GM21825 (cell line): ENCODE measurements at regions not wholly inside any gene's neighbourhood (a gene's known extent, or its start where the extent isn't known, plus 50 kb on each side); places are given as distances from the start of the nearest gene placed in this dataset.

Experiments
- ATAC-seq: cut with Tn5 transposase; IDR thresholded peaks from one replicate; pipeline ENCODE4 v1.9.1; 2021; ENCODE audit warnings: mild to moderate bottlenecking, moderate library complexity; ENCODE audit not compliant: unreplicated experiment

DNA sequence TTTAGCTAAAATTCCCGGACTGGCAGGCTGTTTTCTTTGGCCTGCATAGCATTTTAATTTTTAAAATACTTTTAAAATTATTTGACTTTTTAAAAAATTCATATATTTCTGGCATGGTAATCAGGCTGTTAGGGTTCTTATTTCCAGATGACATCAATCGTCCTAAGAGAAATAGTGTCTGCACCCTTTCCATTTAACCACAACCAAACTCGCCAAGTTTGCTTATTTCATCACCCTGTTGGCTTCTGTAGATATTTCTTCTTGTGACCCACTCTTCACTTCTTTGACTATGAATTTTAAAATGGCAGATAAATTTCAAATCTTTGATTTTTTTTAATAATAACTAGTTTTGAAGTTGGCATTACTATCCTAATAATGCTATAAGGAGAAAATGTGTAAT is 675.7 kb upstream of the FTMT start:
- no peak for ATAC-seq

- no peak for ATAC-seq
Measured at GRCh38 chr5:121182788-121183490, 668.7 kb upstream of the FTMT start.

- ATAC-seq = no peak
Measured at GRCh38 chr5:121188849-121189248, 662.8 kb upstream of the FTMT start.

DNA sequence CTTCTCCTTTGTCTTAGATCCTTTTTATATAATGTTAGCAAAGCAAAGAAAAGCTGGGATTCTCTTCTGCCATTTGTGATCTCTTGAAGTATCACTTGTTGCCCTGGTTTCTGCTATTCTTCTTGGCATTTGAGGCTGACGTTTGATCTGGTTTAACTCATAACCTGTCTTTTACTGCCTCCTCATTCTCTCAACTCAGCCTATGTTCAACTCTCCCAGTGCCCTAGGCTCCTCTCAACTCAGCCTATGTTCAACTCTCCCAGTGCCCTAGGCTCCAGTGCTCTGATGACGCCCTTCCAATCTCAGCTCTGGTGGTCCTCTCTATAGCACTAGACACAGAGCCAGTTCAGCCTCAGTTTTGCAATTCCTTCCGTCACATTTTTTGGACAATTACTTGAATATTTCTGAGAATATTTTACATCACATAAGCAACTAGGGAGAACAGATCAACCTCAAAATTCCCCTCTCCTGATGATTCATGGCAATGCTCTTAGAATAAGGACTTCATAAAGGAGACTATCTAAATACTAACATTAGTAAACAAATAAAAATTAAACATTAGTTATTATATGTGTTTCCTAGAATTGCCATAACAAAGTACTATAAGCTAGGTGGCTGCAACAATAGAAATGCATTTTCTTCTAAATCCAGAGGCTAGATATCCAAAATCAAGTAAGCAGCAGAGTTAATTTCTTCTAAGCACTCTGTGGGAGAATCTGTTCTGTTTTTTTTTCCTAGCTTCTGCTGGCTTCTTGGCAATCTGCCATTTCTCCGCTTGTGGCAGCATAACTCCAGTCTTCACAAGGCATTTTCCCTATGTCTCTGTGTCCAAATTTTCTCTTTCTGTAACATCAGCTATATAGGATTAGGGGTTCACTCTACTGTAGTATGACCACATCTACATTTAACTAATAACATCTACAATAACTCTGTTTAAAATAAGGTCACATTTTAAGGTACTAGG is 662.1 kb upstream of the FTMT start:
- no peak for ATAC-seq

- ATAC-seq = no peak
Measured at GRCh38 chr5:121199216-121199999, 652.3 kb upstream of the FTMT start.

DNA sequence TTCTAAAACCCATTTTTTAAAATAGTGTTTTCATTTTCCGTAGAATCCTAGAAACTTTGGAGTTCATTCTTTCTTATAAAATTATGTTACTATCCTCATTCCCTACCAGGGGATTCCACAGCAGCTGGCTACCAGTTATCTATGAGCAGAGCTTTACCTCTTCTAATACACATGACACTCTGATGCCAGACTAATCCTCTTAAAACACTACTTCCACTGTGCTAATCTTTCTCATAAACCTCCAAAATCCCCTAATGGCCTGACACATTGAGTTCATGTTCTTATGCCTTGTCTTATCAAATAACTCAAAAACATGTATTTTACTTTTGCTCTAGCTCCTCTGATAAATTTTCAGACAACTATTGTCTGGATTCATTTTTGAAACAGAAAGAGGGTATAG is 633.6 kb upstream of the FTMT start:
- no peak for ATAC-seq

DNA sequence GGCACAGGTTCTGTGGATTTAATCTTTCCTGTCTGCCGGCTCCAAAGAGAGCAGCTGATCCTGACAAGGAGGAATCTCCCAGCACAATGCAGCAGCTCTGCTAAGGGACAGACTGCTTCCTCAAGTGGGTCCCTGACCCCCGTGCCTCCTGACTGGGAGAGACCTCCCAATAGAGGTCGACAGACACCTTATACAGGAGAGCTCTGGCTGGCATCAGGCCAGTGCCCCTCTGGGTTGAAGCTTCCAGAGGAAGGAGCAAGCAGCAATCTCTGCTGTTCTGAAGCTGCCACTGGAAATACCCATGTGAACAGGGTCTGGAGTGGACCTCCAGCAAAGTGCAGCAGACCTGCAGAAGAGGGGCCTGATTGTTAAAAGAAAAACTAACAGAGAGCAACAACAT is 630.2 kb upstream of the FTMT start:
- no peak for ATAC-seq

DNA sequence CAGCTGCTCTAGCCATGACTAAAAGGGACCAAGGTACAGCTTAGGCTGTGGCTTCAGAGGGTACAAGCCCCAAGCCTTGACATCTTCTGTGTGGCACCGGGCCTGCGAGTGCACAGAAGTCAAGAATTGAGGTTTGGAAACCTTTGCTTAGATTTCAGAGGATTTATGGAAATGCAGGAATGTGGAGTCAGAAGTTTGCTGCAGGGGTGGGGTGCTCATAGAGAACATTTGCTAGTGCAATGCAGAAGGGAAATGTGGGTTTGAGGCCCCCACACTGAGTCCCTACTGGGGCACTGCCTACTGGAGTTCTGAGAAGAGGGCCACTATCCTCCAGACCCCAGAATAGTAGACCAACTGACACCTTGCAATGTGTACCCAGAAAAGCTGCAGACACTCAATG is 624.9 kb upstream of the FTMT start:
- no peak for ATAC-seq

- no peak for ATAC-seq
Measured at GRCh38 chr5:121239951-121240350, 611.7 kb upstream of the FTMT start.

- no peak for ATAC-seq
Measured at GRCh38 chr5:121246971-121247370, 604.7 kb upstream of the FTMT start.

- no peak for ATAC-seq
Measured at GRCh38 chr5:121251954-121252353, 599.7 kb upstream of the FTMT start.

DNA sequence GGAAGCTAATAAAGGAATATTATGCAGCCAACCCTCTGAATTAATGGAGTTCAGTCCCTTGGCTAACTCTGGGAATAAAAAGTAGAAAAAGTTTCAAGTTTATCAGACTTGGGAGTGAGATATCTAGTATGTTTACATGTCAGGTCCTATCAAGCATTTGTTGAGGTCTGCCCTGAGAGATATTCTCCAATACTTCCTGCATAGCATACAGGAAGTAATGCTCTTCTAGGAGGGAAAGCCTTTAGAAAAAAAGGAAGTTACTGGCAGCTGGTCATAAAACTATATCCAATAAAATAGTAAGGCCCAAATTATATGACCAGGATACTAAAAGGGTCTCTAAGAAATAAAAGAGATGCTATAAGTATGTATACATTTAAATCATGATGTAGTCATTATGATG is 594.1 kb upstream of the FTMT start:
- ATAC-seq = no peak

GRCh38 chr5:121263456-121263855 is 588.2 kb upstream of the FTMT start:
- no peak for ATAC-seq

- ATAC-seq = no peak
Measured at GRCh38 chr5:121264605-121265004, 587.1 kb upstream of the FTMT start.

DNA sequence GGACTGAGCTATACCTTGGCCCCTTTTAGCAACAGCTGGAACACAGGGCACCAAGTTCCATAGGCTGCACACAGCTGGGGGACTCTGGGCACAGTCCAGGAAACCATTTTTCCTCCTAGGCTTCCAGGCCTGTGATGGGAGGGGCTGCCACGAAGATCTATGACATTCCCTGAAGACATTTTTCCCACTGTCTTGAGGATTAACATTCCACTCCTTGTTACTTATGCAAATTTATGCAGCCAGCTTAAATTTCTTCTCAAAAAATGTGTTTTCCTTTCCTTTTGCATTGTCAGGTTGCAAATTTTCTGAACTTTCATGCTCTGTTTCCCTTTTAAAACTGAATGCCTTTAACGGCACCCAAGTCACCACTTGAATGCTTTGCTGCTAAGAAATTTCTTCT is 580.1 kb upstream of the FTMT start:
- no peak for ATAC-seq

GRCh38 chr5:121273833-121274433 is 577.7 kb upstream of the FTMT start:
- ATAC-seq = no peak

DNA sequence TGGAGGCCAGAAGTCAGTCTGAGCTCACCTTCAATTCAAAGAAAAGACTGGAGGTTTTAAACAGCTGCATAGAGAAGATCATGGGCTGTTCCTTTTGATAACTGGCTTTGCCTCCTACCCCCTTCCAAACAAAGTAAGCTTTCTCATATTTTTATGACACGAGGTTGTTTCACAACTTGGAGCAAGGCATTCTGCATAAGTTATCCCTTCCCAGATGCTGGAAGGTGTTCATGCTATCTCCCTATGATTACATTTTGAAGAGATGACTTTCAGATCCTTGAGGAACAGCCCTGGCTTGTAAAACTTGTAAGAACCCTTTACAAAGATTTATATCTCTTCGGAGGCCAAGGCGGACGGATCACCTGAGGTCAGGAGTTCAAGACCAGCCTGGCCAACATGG is 571.9 kb upstream of the FTMT start:
- ATAC-seq = no peak

DNA sequence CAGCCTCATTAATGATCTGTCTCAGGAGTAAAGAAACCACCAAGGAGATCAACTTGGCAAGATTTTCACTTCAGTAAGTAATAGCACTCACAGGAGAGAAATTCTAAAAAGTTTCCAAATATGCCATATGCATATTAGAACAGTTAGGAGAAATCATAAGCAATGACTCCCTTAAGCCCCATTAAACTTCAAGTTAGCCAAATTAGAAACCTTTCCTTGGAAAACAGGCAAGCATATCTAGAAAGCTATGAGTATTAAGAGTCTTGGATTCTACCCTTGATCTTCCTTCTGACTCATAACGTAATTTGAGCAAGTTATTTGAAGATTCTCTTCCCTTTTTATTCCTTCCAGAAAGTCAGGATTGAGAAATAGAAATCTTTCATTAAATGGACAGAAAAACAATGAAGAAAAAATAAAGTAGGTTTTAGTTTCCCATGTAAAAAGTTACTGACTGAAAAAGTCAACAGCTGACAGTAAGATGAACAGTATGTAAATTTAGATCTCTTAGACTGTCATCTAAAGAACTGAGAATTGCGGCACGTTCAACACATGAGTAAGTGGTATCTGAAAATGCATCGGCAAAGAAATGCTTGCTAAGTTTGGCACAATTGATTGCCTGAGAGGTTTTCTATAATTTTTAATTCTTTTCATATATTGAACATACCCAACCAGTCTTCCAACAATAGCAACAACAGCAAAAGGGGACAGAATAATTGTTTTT is 565.7 kb upstream of the FTMT start:
- ATAC-seq = no peak

DNA sequence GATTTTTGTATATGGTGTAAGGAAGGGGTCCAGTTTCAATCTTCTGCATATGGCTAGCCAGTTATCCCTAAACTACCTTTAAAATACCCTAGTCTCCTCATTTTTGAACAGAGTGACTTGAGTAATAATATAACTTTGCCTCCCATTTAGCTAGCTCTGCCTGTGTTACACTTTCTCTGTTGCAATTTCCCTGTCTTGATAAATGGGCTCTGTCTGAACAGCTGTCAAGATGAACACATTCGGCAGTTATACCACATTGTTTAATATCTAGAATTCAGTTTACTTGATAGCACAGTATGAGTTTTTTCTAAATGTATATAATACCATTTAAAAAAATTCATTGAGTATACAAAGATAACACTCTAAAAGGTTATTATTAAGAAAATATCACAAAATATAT is 562.9 kb upstream of the FTMT start:
- ATAC-seq = no peak

DNA sequence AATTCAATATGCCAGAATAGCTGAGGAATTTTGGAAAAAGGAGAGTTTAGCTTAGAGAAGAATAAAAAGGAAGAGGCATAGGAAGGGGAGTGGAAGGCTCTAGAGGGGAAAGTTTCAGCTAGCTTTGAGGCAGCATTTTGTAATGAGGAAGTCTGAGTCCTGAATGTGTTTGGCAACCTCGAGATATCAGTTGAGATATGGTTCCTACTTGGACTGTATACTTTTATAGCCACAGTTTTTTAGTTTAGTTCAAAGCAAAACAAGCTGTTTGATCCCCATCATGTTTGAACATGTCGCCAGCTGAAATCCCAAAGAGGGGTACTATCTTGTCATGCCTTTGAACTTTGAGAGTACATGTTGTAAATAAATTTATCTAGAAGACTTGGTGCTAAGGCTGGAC is 559.0 kb upstream of the FTMT start:
- no peak for ATAC-seq
